ENCODE measurements at regions not wholly inside any gene's neighbourhood (a gene's known extent, or its start where the extent isn't known, plus 50 kb on each side); places are given as distances from the start of the nearest gene placed in this dataset.

- DNase-seq = no peak
- H3K4me3 ChIP-seq (replicated peaks in 1 of 3) = no peak overlapping the region
- TF ChIP-seq POLR2A (IDR thresholded peaks at IDR 0.05) = no peak
- TF ChIP-seq, protein P1, sequence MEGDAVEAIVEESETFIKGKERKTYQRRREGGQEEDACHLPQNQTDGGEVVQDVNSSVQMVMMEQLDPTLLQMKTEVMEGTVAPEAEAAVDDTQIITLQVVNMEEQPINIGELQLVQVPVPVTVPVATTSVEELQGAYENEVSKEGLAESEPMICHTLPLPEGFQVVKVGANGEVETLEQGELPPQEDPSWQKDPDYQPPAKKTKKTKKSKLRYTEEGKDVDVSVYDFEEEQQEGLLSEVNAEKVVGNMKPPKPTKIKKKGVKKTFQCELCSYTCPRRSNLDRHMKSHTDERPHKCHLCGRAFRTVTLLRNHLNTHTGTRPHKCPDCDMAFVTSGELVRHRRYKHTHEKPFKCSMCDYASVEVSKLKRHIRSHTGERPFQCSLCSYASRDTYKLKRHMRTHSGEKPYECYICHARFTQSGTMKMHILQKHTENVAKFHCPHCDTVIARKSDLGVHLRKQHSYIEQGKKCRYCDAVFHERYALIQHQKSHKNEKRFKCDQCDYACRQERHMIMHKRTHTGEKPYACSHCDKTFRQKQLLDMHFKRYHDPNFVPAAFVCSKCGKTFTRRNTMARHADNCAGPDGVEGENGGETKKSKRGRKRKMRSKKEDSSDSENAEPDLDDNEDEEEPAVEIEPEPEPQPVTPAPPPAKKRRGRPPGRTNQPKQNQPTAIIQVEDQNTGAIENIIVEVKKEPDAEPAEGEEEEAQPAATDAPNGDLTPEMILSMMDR (IDR thresholded peaks at IDR 0.05) = no peak
- H3K27ac ChIP-seq = no peak overlapping the region
- 90 to 92% methylated on average over 6 of the region's 6 CpGs for WGBS, 2 donors
- H3K36me3 ChIP-seq = no peaks in the 10 kb centered on the region
- H3K4me1 ChIP-seq = no peaks in the 10 kb centered on the region
- intact Hi-C loops (cut with DNase I) = no loop called here
- H3K27me3 ChIP-seq = no peaks in the 10 kb centered on the region
- H3K9me3 ChIP-seq = no peaks in the 10 kb centered on the region
These were observed 474.7 kb downstream of the HAPSTR1 start for GRCh38 chr16:9566099-9566498.

DNA sequence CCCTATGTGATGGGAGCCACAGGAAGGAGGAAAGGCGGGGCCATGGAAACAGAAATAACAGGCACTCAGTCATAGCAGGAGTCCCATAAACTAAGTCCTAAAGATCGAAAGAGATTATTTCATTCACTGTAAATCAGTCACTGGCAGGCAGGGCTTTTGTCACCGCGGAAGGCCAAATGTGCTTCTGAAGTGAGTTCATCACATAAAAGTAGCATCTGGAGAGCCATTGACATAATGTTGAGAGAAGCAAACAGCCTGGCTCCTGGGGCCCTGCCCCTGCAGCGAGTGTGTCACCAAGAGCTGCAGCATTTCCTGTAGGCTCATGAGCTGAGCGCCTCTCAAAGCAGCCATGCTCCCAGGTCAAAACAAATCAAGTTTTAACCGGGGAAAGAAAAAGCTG, 476.2 kb downstream of the HAPSTR1 start:
- TF ChIP-seq POLR2A (IDR thresholded peaks at IDR 0.05) = no peak
- TF ChIP-seq, protein P1 (IDR thresholded peaks at IDR 0.05) = no peak
- DNase-seq = no peak
- Histone ChIP-seq H3K4me1 (no peaks in the 10 kb centered on the region), H3K27ac (no peak overlapping the region), H3K9me3 (no peaks in the 10 kb centered on the region), H3K27me3 (no peaks in the 10 kb centered on the region), H3K36me3 (no peaks in the 10 kb centered on the region), H3K4me3 (replicated peaks in 1 of 3) (no peak overlapping the region)
- intact Hi-C loops (cut with DNase I) = no loop called here
- 72 to 75% methylated on average over 7 of the region's 7 CpGs for WGBS, 2 donors

GRCh38 chr16:9568261-9568660, 476.8 kb downstream of the HAPSTR1 start:
- no peaks in the 10 kb centered on the region for H3K9me3 ChIP-seq
- H3K27ac ChIP-seq = no peak overlapping the region
- 87 to 92% methylated on average over 2 of the region's 2 CpGs for WGBS, 2 donors
- TF ChIP-seq POLR2A (IDR thresholded peaks at IDR 0.05) = no peak
- TF ChIP-seq, protein P1 (IDR thresholded peaks at IDR 0.05) = no peak
- no peaks in the 10 kb centered on the region for H3K4me1 ChIP-seq
- no peaks in the 10 kb centered on the region for H3K27me3 ChIP-seq
- no peak overlapping the region for H3K4me3 ChIP-seq (replicated peaks in 1 of 3)
- no peak for DNase-seq
- intact Hi-C loops (cut with DNase I) = no loop called here
- no peaks in the 10 kb centered on the region for H3K36me3 ChIP-seq

DNA sequence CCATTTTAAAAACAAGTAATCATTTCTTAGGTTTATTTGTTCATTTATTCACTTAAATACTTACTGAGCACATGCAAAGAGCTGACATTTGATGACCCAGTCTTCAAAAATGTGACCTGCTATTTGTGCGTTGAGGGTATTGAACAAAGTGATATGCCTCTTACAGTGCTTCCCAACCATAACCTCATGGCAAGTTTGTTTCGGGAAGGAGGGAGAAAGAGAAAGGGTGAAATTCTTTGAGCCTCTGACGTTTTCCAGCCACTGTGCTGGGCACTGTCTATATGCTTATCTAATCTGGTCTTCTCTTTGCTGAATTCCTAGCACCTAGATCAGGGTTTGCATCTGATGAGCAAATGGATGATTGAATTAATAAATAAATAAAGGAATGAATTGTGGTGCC, 479.1 kb downstream of the HAPSTR1 start:
- TF ChIP-seq, protein P1 (IDR thresholded peaks at IDR 0.05) = no peak
- no peak for TF ChIP-seq POLR2A (IDR thresholded peaks at IDR 0.05)
- Histone ChIP-seq H3K27ac (no peak overlapping the region), H3K27me3 (no peaks in the 10 kb centered on the region), H3K4me1 (no peaks in the 10 kb centered on the region), H3K4me3 (replicated peaks in 1 of 3) (no peak overlapping the region), H3K9me3 (no peaks in the 10 kb centered on the region), H3K36me3 (no peaks in the 10 kb centered on the region)
- no peak for DNase-seq
- intact Hi-C loops (cut with DNase I) = no loop called here
- 47 to 51% methylated on average over 3 of the region's 3 CpGs for WGBS, 2 donors

GRCh38 chr16:9578459-9578858, 487.0 kb downstream of the HAPSTR1 start:
- DNase-seq = no peak
- H3K27ac ChIP-seq = no peak overlapping the region
- H3K4me3 ChIP-seq (replicated peaks in 1 of 3) = no peak overlapping the region
- TF ChIP-seq, protein P1 (IDR thresholded peaks at IDR 0.05) = no peak
- no peak for TF ChIP-seq POLR2A (IDR thresholded peaks at IDR 0.05)
- H3K27me3 ChIP-seq = no peaks in the 10 kb centered on the region
- intact Hi-C loops (cut with DNase I) = no loop called here
- 79 to 81% methylated on average over 7 of the region's 7 CpGs for WGBS, 2 donors
- H3K4me1 ChIP-seq = no peaks in the 10 kb centered on the region
- no peaks in the 10 kb centered on the region for H3K36me3 ChIP-seq
- H3K9me3 ChIP-seq = no peaks in the 10 kb centered on the region

Measured in thyroid gland (tissue), 4 donors.